H9 (cell line): ENCODE measurements at regions not wholly inside any gene's neighbourhood (a gene's known extent, or its start where the extent isn't known, plus 50 kb on each side); places are given as distances from the start of the nearest gene placed in this dataset.

Experiments used
- DNase-seq: peaks from one replicate; pipeline ENCODE4 v3.0.0-alpha.2; 2017
- H2AFZ ChIP-seq: one replicate; pipeline ENCODE4 v1.6.1; 2013; ENCODE audit warnings: mild to moderate bottlenecking, low read length, control low read depth, moderate library complexity
- H2AK5ac ChIP-seq: 2 replicates; pipeline ENCODE4 v1.6.1; 2013; ENCODE audit warnings: low read length, control low read depth, mixed read lengths; ENCODE audit not compliant: insufficient read length
- H2BK120ac ChIP-seq: one replicate; pipeline ENCODE4 v1.6.1; 2013; ENCODE audit warnings: low read depth, mild to moderate bottlenecking, low read length, control low read depth, inconsistent platforms; ENCODE audit not compliant: poor library complexity, severe bottlenecking
- H2BK12ac ChIP-seq: 2 replicates; pipeline ENCODE4 v1.6.1; 2013; ENCODE audit warnings: low read length, control low read depth, mixed read lengths, low read depth; ENCODE audit not compliant: insufficient read length
- H2BK15ac ChIP-seq: 2 replicates; pipeline ENCODE4 v1.6.1; 2013; ENCODE audit warnings: low read depth, low read length, control low read depth
- H2BK20ac ChIP-seq: one replicate; pipeline ENCODE4 v1.6.1; 2013; ENCODE audit warnings: low read depth, mild to moderate bottlenecking, low read length, control low read depth, inconsistent platforms; ENCODE audit not compliant: poor library complexity, severe bottlenecking
- H2BK5ac ChIP-seq: 2 replicates; pipeline ENCODE4 v1.6.1; 2013; ENCODE audit warnings: low read length, control low read depth, mixed read lengths; ENCODE audit not compliant: insufficient read length
- H3K14ac ChIP-seq: 2 replicates; pipeline ENCODE4 v1.6.1; 2013; ENCODE audit warnings: low read length, control low read depth; ENCODE audit not compliant: insufficient read depth
- H3K18ac ChIP-seq: 2 replicates; pipeline ENCODE4 v1.6.1; 2013; ENCODE audit warnings: low read depth, mild to moderate bottlenecking, mixed read lengths, low read length, control low read depth; ENCODE audit not compliant: insufficient read length
- H3K23ac ChIP-seq: 2 replicates; pipeline ENCODE4 v1.6.1; 2013; ENCODE audit warnings: low read length, control low read depth, mixed read lengths, low read depth; ENCODE audit not compliant: insufficient read length
- H3K23me2 ChIP-seq: 2 replicates; pipeline ENCODE4 v1.6.1; 2013; ENCODE audit warnings: low read depth, mild to moderate bottlenecking, mixed read lengths, low read length, control low read depth; ENCODE audit not compliant: insufficient read length, poor library complexity, severe bottlenecking
- H3K27ac ChIP-seq: 2 replicates; pipeline ENCODE4 v1.5.1; 2013; ENCODE audit warnings: low read length, control low read depth, mixed read lengths, low read depth; ENCODE audit not compliant: insufficient read length
- H3K27me3 ChIP-seq: 2 replicates; pipeline ENCODE4 v1.6.1; 2013; ENCODE audit warnings: low read length, control low read depth, inconsistent platforms; ENCODE audit not compliant: insufficient read depth
- H3K4ac ChIP-seq: 2 replicates; pipeline ENCODE4 v1.6.1; 2013; ENCODE audit warnings: low read depth, mild to moderate bottlenecking, control low read depth, inconsistent platforms, low read length, moderate library complexity
- H3K4me1 ChIP-seq: 2 replicates; pipeline ENCODE4 v1.6.1; 2013; ENCODE audit warnings: low read length, control low read depth, inconsistent platforms; ENCODE audit not compliant: insufficient read depth
- H3K4me2 ChIP-seq: 2 replicates; pipeline ENCODE4 v1.6.1; 2013; ENCODE audit warnings: low read length, control low read depth, mixed read lengths; ENCODE audit not compliant: insufficient read length, insufficient read depth
- H3K56ac ChIP-seq: 2 replicates; pipeline ENCODE4 v1.6.1; 2013; ENCODE audit warnings: low read depth, mild to moderate bottlenecking, mixed read lengths, low read length, control low read depth; ENCODE audit not compliant: insufficient read length
- H3K79me1 ChIP-seq: 2 replicates; pipeline ENCODE4 v1.6.1; 2013; ENCODE audit warnings: low read depth, mild to moderate bottlenecking, moderate library complexity, low read length, control low read depth, inconsistent platforms; ENCODE audit not compliant: insufficient read depth, poor library complexity, severe bottlenecking
- H3K79me2 ChIP-seq: 2 replicates; pipeline ENCODE4 v1.6.1; 2013; ENCODE audit warnings: low read length, control low read depth, inconsistent platforms; ENCODE audit not compliant: insufficient read depth
- H3K9ac ChIP-seq: 2 replicates; pipeline ENCODE4 v1.6.1; 2013; ENCODE audit warnings: low read length, control low read depth, mixed read lengths; ENCODE audit not compliant: insufficient read length; ENCODE audit errors: extremely low read depth
- H3K9me3 ChIP-seq: one replicate; pipeline ENCODE4 v1.6.1; 2013; ENCODE audit warnings: low read depth, low read length, inconsistent platforms; ENCODE audit not compliant: control insufficient read depth
- H3T11ph ChIP-seq: one replicate; pipeline ENCODE4 v1.6.1; 2013; ENCODE audit warnings: mild to moderate bottlenecking, low read length, control low read depth, inconsistent platforms
- H4K20me1 ChIP-seq: one replicate; pipeline ENCODE4 v1.6.1; 2013; ENCODE audit not compliant: control insufficient read depth, insufficient read length, insufficient read depth
- H4K5ac ChIP-seq: 2 replicates; pipeline ENCODE4 v1.6.1; 2013; ENCODE audit warnings: low read depth, mild to moderate bottlenecking, mixed read lengths, low read length, control low read depth; ENCODE audit not compliant: insufficient read length
- H4K8ac ChIP-seq: replicated peaks from 2 replicates; pipeline ENCODE4 v1.6.1; 2013; ENCODE audit warnings: low read length, control low read depth, mixed read lengths, low read depth; ENCODE audit not compliant: insufficient read length
- H4K91ac ChIP-seq: 2 replicates; pipeline ENCODE4 v1.6.1; 2013; ENCODE audit warnings: low read depth, mild to moderate bottlenecking, moderate library complexity, mixed read lengths, low read length, control low read depth; ENCODE audit not compliant: insufficient read length
- H3K27ac Mint-ChIP-seq, 3 experiments: 2 replicates in 2 of 3; 3 replicates in 1 of 3; pipeline ENCODE4 v1.8.0; 2020 to 2021; ENCODE audit warnings: mixed read lengths in 3 of 3, mild to moderate bottlenecking in 1 of 3, moderate library complexity in 1 of 3
- H3K27me3 Mint-ChIP-seq: 2 replicates; pipeline ENCODE4 v1.8.0; 2021; ENCODE audit warnings: low read depth, mild to moderate bottlenecking, moderate library complexity, mixed read lengths
- H3K36me3 Mint-ChIP-seq, 3 experiments: 2 replicates in 2 of 3; 3 replicates in 1 of 3; pipeline ENCODE4 v1.8.0; 2020 to 2021; ENCODE audit warnings: low read depth in 3 of 3, mixed read lengths in 3 of 3; ENCODE audit not compliant: insufficient read depth in 1 of 3
- H3K4me1 Mint-ChIP-seq, 2 experiments: 2 replicates each; pipeline ENCODE4 v1.8.0; 2020; ENCODE audit warnings: mixed read lengths in 2 of 2
- H3K4me3 Mint-ChIP-seq, 2 experiments: 2 replicates in 1 of 2; 3 replicates in 1 of 2; pipeline ENCODE4 v1.8.0; 2020 to 2021; ENCODE audit warnings: mild to moderate bottlenecking in 2 of 2, mixed read lengths in 2 of 2, moderate library complexity in 1 of 2
- H3K9me3 Mint-ChIP-seq, 2 experiments: 2 replicates in 1 of 2; 3 replicates in 1 of 2; pipeline ENCODE4 v1.8.0; 2020; ENCODE audit warnings: mild to moderate bottlenecking in 2 of 2, mixed read lengths in 2 of 2, moderate library complexity in 1 of 2
- CTCF ChIP-seq: fragments of 200-600 bp; sonication (generic); conservative IDR thresholded peaks from 3 replicates; pipeline ENCODE4 v1.8.0; 2021; ENCODE audit warnings: antibody characterized with exemption, mild to moderate bottlenecking
- WGBS: extraction: QIAGEN DNeasy Blood & Tissue Kit; methylation state at CpG from one replicate; pipeline ENCODE4 v1.1.7; 2013; ENCODE audit warnings: missing lambda C conversion rate, low lambda C conversion rate, mixed read lengths; ENCODE audit not compliant: insufficient read length; ENCODE audit errors: extremely low coverage; 5-methylcytosine and 5-hydroxymethylcytosine counted together

- no peak for TF ChIP-seq CTCF
- Histone ChIP-seq H2BK15ac (no peak overlapping the region), H2AK5ac (no peak overlapping the region), H4K5ac (no peak overlapping the region), H3K79me1 (no peaks in the 10 kb centered on the region), H3K18ac (no peak overlapping the region), H2BK120ac (no peak overlapping the region), H3K27ac (no peak overlapping the region), H3K23ac (no peak overlapping the region), H3K9ac (no peak overlapping the region), H3T11ph (no peak overlapping the region), H3K4ac (no peak overlapping the region), H3K9me3 (no peaks in the 10 kb centered on the region), H3K14ac (no peak overlapping the region), H3K23me2 (no peaks in the 10 kb centered on the region), H3K56ac (no peak overlapping the region), H3K4me1 (no peaks in the 10 kb centered on the region), H3K4me2 (no peak overlapping the region), H4K20me1 (no peaks in the 10 kb centered on the region), H4K8ac (no peak overlapping the region), H2BK20ac (no peak overlapping the region), H3K27me3 (no peaks in the 10 kb centered on the region), H2BK12ac (no peak overlapping the region), H2AFZ (no peak overlapping the region), H4K91ac (no peak overlapping the region), H3K79me2 (no peaks in the 10 kb centered on the region), H2BK5ac (no peak overlapping the region)
- WGBS: no CpG with 5 or more reads among the region's 1 CpG
- Mint-ChIP-seq H3K27ac (no peak overlapping the region), H3K36me3 (no peaks in the 10 kb centered on the region), H3K4me1 (no peaks in the 10 kb centered on the region), H3K9me3 (no peaks in the 10 kb centered on the region), H3K27me3 (no peaks in the 10 kb centered on the region; the same call in 1 of the 2 replicates), H3K4me3 (no peak overlapping the region)
- no peak for DNase-seq
Observed at GRCh38 chr5:37971483-37972024, 131.7 kb upstream of the GDNF start.
